RCC 7860 (cell line): ENCODE measurements at regions not wholly inside any gene's neighbourhood (a gene's known extent, or its start where the extent isn't known, plus 50 kb on each side); places are given as distances from the start of the nearest gene placed in this dataset.

Experiments used
- DNase-seq: peaks from one replicate; pipeline ENCODE4 v3.0.0-alpha.2; 2015; ENCODE audit warnings: low spot score
- FAIRE-seq: peaks from 2 replicates; lab custom pipeline; 2012; peaks lifted over from hg19 to GRCh38; lab: Jason Lieb, UNC

- DNase-seq (no peak), FAIRE-seq (no peak)
Observed at GRCh38 chr18:59086522-59086921, 53.2 kb upstream of the SEC11C start.

- FAIRE-seq (no peak), DNase-seq (no peak)
Observed at GRCh38 chr18:59087391-59087790, 52.3 kb upstream of the SEC11C start.
